ENCODE measurements at regions not wholly inside any gene's neighbourhood (a gene's known extent, or its start where the extent isn't known, plus 50 kb on each side); places are given as distances from the start of the nearest gene placed in this dataset.

GRCh38 chr5:38099205-38100168, 158.9 kb upstream of the EGFLAM start:
- DNase-seq (ENCODE audit: low read depth), result no peak

- no peak for DNase-seq (ENCODE audit: low read depth)
Observed at GRCh38 chr5:38094889-38095288, 163.5 kb upstream of the EGFLAM start.

GRCh38 chr5:38093855-38094254, 164.5 kb upstream of the EGFLAM start:
- DNase-seq (ENCODE audit: low read depth), result no peak

GRCh38 chr5:38086777-38087176, 171.6 kb upstream of the EGFLAM start:
- no peak for DNase-seq (ENCODE audit: low read depth)

- DNase-seq (ENCODE audit: low read depth), result no peak
Observed at GRCh38 chr5:38079620-38080402, 178.5 kb upstream of the EGFLAM start.

- DNase-seq (ENCODE audit: low read depth), result no peak
Observed at GRCh38 chr5:38078161-38078560, 180.2 kb upstream of the EGFLAM start.

GRCh38 chr5:38077652-38078051, 180.7 kb upstream of the EGFLAM start:
- DNase-seq (ENCODE audit: low read depth), result no peak

- no peak for DNase-seq (ENCODE audit: low read depth)
Observed at GRCh38 chr5:38071831-38072694, 186.3 kb upstream of the EGFLAM start.

- no peak for DNase-seq (ENCODE audit: low read depth)
Observed at GRCh38 chr5:38070304-38070950, 187.9 kb upstream of the EGFLAM start.

GRCh38 chr5:38069360-38069759, 189.0 kb upstream of the EGFLAM start:
- DNase-seq (ENCODE audit: low read depth), result no peak

GRCh38 chr5:38060354-38060753, 198.0 kb upstream of the EGFLAM start:
- DNase-seq (ENCODE audit: low read depth), result no peak

- DNase-seq (ENCODE audit: low read depth), result no peak
Observed at GRCh38 chr5:38059876-38060275, 198.5 kb upstream of the EGFLAM start.

- DNase-seq (ENCODE audit: low read depth), result no peak
Observed at GRCh38 chr5:38051711-38052511, 206.4 kb upstream of the EGFLAM start.

GRCh38 chr5:38048400-38048799, 208.6 kb upstream of the GDNF start:
- DNase-seq (ENCODE audit: low read depth), result no peak

- no peak for DNase-seq (ENCODE audit: low read depth)
Observed at GRCh38 chr5:38046103-38046502, 206.3 kb upstream of the GDNF start.

- no peak for DNase-seq (ENCODE audit: low read depth)
Observed at GRCh38 chr5:38045446-38045845, 205.6 kb upstream of the GDNF start.

GRCh38 chr5:38039826-38040225, 200.0 kb upstream of the GDNF start:
- no peak for DNase-seq (ENCODE audit: low read depth)

- no peak for DNase-seq (ENCODE audit: low read depth)
Observed at GRCh38 chr5:38039091-38039490, 199.2 kb upstream of the GDNF start.

- no peak for DNase-seq (ENCODE audit: low read depth)
Observed at GRCh38 chr5:38036765-38037164, 196.9 kb upstream of the GDNF start.

- no peak for DNase-seq (ENCODE audit: low read depth)
Observed at GRCh38 chr5:38032149-38032548, 192.3 kb upstream of the GDNF start.

GRCh38 chr5:38031304-38031703, 191.5 kb upstream of the GDNF start:
- no peak for DNase-seq (ENCODE audit: low read depth)

Measured in stimulated activated CD8-positive, alpha-beta memory T cell treated with anti-CD3 and anti-CD28 coated beads, Interleukin-15, amount 100 ng/mL, for 1 hour (primary cell).